Cardiac muscle cell (in vitro differentiated cells and primary cell): ENCODE measurements at regions not wholly inside any gene's neighbourhood (a gene's known extent, or its start where the extent isn't known, plus 50 kb on each side); places are given as distances from the start of the nearest gene placed in this dataset.
"Not testable (repeated sequence)": the region's sequence is repeated elsewhere in the genome, so short reads cannot be mapped to it uniquely, and the experiment has no call there.

ENCODE experiments used
- DNase-seq, 2 donors: peaks; one replicate each; pipeline versions ENCODE4 v3.0.0 to v3.0.0-alpha.2; 2010 to 2017; ENCODE audit warnings: low read depth in 1 of 2, low spot score in 1 of 2
- H3K27ac ChIP-seq: fragments of 200-600 bp; sonication (generic); 2 replicates; pipeline ENCODE4 v1.5.1; 2016
- H3K27me3 ChIP-seq: fragments of 200-600 bp; sonication (generic); 2 replicates; pipeline ENCODE4 v1.6.0; 2016; ENCODE audit warnings: control low read depth
- H3K36me3 ChIP-seq: fragments of 200-600 bp; sonication (generic); 2 replicates; pipeline ENCODE4 v1.5.1; 2016; ENCODE audit warnings: control low read depth
- H3K4me1 ChIP-seq: fragments of 200-600 bp; sonication (generic); 2 replicates; pipeline ENCODE4 v1.8.1; 2017; ENCODE audit warnings: low read depth, mild to moderate bottlenecking, mixed run types
- H3K4me3 ChIP-seq: fragments of 200-600 bp; sonication (generic); 2 replicates; pipeline ENCODE4 v1.5.1; 2016; ENCODE audit warnings: mild to moderate bottlenecking
- H3K9me3 ChIP-seq: fragments of 200-600 bp; sonication (generic); 2 replicates; pipeline ENCODE4 v1.5.1; 2017; ENCODE audit warnings: low read depth, mild to moderate bottlenecking, control low read depth
- CTCF ChIP-seq: IDR thresholded peaks from 2 replicates; pipeline ENCODE4 v1.5.1; 2012; ENCODE audit warnings: low read depth, mild to moderate bottlenecking, low read length

GRCh38 chr14:49106741-49107667, 479.2 kb downstream of the RPS29 start:
- H3K4me3 ChIP-seq, result no peak overlapping the region
- peak in 1 of 2 donors; percentile 55 for DNase-seq
- H3K36me3 ChIP-seq, result no peaks in the 10 kb centered on the region
- no peak for TF ChIP-seq CTCF
- peaks cover 23% of the 10 kb centered on the region for H3K4me1 ChIP-seq
- no peaks in the 10 kb centered on the region for H3K27me3 ChIP-seq
- no peaks in the 10 kb centered on the region for H3K9me3 ChIP-seq
- peak overlapping the region; percentile 73 for H3K27ac ChIP-seq

GRCh38 chr14:49105956-49106355, 480.2 kb downstream of the RPS29 start:
- H3K4me1 ChIP-seq, result peaks cover 23% of the 10 kb centered on the region
- H3K27ac ChIP-seq, result peak overlapping the region; percentile 73
- TF ChIP-seq CTCF, result no peak
- H3K36me3 ChIP-seq, result no peaks in the 10 kb centered on the region
- H3K27me3 ChIP-seq, result no peaks in the 10 kb centered on the region
- no peak for DNase-seq
- H3K9me3 ChIP-seq, result no peaks in the 10 kb centered on the region
- H3K4me3 ChIP-seq, result no peak overlapping the region

GRCh38 chr14:49105512-49105911, 480.7 kb downstream of the RPS29 start:
- DNase-seq, result no peak
- Histone ChIP-seq H3K9me3 (no peaks in the 10 kb centered on the region), H3K36me3 (no peaks in the 10 kb centered on the region), H3K27me3 (no peaks in the 10 kb centered on the region), H3K27ac (peak overlapping the region; percentile 73), H3K4me3 (no peak overlapping the region), H3K4me1 (peaks cover 23% of the 10 kb centered on the region)
- no peak for TF ChIP-seq CTCF

- no peaks in the 10 kb centered on the region for H3K36me3 ChIP-seq
- H3K27ac ChIP-seq, result no peak overlapping the region
- no peaks in the 10 kb centered on the region for H3K4me1 ChIP-seq
- H3K9me3 ChIP-seq, result no peaks in the 10 kb centered on the region
- DNase-seq, result no peak
- H3K4me3 ChIP-seq, result no peak overlapping the region
- H3K27me3 ChIP-seq, result no peaks in the 10 kb centered on the region
- TF ChIP-seq CTCF, result no peak
Measured at GRCh38 chr14:49092345-49092744, 493.8 kb downstream of the RPS29 start.

GRCh38 chr14:49089107-49089506, 497.1 kb downstream of the RPS29 start:
- H3K27ac ChIP-seq, result no peak overlapping the region
- no peaks in the 10 kb centered on the region for H3K9me3 ChIP-seq
- no peak for TF ChIP-seq CTCF
- no peak overlapping the region for H3K4me3 ChIP-seq
- no peak for DNase-seq
- no peaks in the 10 kb centered on the region for H3K27me3 ChIP-seq
- H3K36me3 ChIP-seq, result no peaks in the 10 kb centered on the region
- no peaks in the 10 kb centered on the region for H3K4me1 ChIP-seq

- H3K36me3 ChIP-seq, result not testable (repeated sequence)
Measured at GRCh38 chr14:49073292-49073691, 512.9 kb downstream of the RPS29 start.

More at GRCh38 chr14:49073292-49073691, 512.9 kb downstream of the RPS29 start:
- not testable (repeated sequence) for H3K27me3 ChIP-seq, H3K27ac ChIP-seq, H3K4me1 ChIP-seq, H3K4me3 ChIP-seq, H3K9me3 ChIP-seq
- peak in 1 of 2 donors; percentile 16 for DNase-seq
